Thymus (tissue), 11 donors: ENCODE measurements at regions not wholly inside any gene's neighbourhood (a gene's known extent, or its start where the extent isn't known, plus 50 kb on each side); places are given as distances from the start of the nearest gene placed in this dataset.

Experiments
- DNase-seq, 9 donors: peaks; one replicate each; pipeline ENCODE4 v3.0.0-alpha.2; 2013; ENCODE audit warnings: low spot score in 9 of 9, low read depth in 6 of 9, missing footprints in 1 of 9
- H3K27ac ChIP-seq, 2 donors: one replicate each; pipeline ENCODE4 v1.5.1; 2013; ENCODE audit warnings: control low read depth in 1 of 2, low read depth in 1 of 2, low read length in 1 of 2, mild to moderate bottlenecking in 1 of 2, moderate library complexity in 1 of 2
- H3K27me3 ChIP-seq, 2 donors: one replicate each; pipeline ENCODE4 v1.5.1; 2013; ENCODE audit warnings: low read length in 1 of 2; ENCODE audit not compliant: control insufficient read depth in 2 of 2, insufficient read depth in 1 of 2
- H3K36me3 ChIP-seq, 2 donors: one replicate each; pipeline ENCODE4 v1.5.1; 2013; ENCODE audit warnings: low read length in 1 of 2, mild to moderate bottlenecking in 1 of 2, moderate library complexity in 1 of 2; ENCODE audit not compliant: control insufficient read depth in 2 of 2, insufficient read depth in 2 of 2
- H3K4me1 ChIP-seq, 2 donors: one replicate each; pipeline ENCODE4 v1.5.1; 2013; ENCODE audit warnings: low read length in 2 of 2; ENCODE audit not compliant: control insufficient read depth in 2 of 2, insufficient read depth in 2 of 2
- H3K4me3 ChIP-seq, 2 donors: one replicate each; pipeline ENCODE4 v1.5.1; 2013; ENCODE audit warnings: low read length in 2 of 2, control low read depth in 1 of 2, mild to moderate bottlenecking in 1 of 2
- H3K9me3 ChIP-seq, 2 donors: one replicate each; pipeline ENCODE4 v1.5.1; 2013; ENCODE audit warnings: low read length in 1 of 2, mild to moderate bottlenecking in 1 of 2; ENCODE audit not compliant: control insufficient read depth in 2 of 2, insufficient read depth in 1 of 2
- WGBS: extraction: QIAGEN DNeasy Blood & Tissue Kit; methylation state at CpG from one replicate; pipeline ENCODE4 v1.1.7; 2013; 5-methylcytosine and 5-hydroxymethylcytosine counted together
- donor health status: healthy.

DNA sequence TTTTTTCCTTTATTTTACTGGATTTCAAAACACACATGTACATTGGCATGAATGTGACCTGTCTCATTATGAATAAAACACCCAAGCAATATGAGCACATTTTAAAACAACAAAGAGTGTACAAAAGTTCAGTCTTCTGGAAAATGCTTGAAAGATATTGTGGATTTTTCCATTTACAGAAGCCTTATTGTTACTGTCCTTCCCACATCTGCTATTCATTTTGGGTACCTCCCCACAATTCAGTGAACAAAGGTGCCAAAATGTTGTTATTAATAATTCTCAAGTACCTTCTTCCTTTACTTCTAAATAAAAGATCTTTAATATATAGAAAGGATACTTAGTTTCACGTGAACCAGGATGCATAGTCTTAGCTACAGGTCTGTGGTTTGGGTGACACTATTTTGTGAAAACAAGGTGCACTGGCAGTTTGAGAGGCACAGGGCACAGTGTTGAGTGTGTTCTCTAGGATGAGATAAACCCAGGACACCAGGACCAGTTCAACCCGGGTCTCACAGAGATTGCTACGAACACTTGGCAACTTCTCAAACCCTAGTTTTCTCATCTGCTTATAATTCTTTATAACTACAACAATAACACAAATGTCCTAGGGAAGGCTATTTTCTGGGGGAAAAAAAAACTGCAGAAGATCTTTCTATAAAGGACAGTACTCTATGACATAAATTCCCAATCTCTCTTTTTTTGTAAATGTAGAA is 84.5 kb upstream of the GALNT5 start:
- no peaks in the 10 kb centered on the region for H3K4me1 ChIP-seq
- H3K9me3 ChIP-seq = no peaks in the 10 kb centered on the region
- no peak overlapping the region for H3K27ac ChIP-seq
- H3K27me3 ChIP-seq = no peaks in the 10 kb centered on the region
- no peak overlapping the region for H3K4me3 ChIP-seq
- no peaks in the 10 kb centered on the region for H3K36me3 ChIP-seq
- 92% methylated on average over 3 of the region's 3 CpGs for WGBS
- DNase-seq = no peak

- WGBS = 89% methylated on average over 5 of the region's 5 CpGs
- H3K9me3 ChIP-seq = no peaks in the 10 kb centered on the region
- no peaks in the 10 kb centered on the region for H3K27me3 ChIP-seq
- H3K4me3 ChIP-seq = no peak overlapping the region
- H3K36me3 ChIP-seq = no peaks in the 10 kb centered on the region
- no peak for DNase-seq
- H3K27ac ChIP-seq = no peak overlapping the region
- H3K4me1 ChIP-seq = no peaks in the 10 kb centered on the region
Observed at GRCh38 chr2:157173740-157174184, 83.7 kb upstream of the GALNT5 start.

DNA sequence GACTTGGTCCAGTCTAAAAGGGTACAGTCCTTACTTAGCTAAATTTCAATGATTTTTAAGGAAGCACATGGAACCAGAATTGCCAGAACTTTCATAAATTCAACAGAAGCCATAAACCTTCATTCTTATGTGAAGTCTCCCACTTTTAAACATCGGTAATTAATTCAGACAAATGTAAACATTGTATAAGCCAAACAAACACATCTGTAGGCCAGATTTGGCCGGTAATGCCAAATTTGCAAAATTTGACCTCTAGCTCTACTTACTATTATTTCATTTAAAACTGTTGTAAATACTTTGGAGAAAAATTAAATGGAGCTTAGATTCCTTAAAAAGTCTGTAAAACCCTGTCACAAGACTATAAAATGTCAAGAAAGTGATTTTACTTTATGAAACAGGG is 83.2 kb upstream of the GALNT5 start:
- Histone ChIP-seq H3K9me3 (no peaks in the 10 kb centered on the region), H3K4me1 (no peaks in the 10 kb centered on the region), H3K27ac (no peak overlapping the region), H3K36me3 (no peaks in the 10 kb centered on the region), H3K4me3 (no peak overlapping the region), H3K27me3 (no peaks in the 10 kb centered on the region)
- DNase-seq = no peak
- WGBS = 96% methylated on average over 2 of the region's 2 CpGs

GRCh38 chr2:157176602-157177001 is 80.9 kb upstream of the GALNT5 start:
- Histone ChIP-seq H3K4me3 (no peak overlapping the region), H3K9me3 (no peaks in the 10 kb centered on the region), H3K27me3 (no peaks in the 10 kb centered on the region), H3K4me1 (no peaks in the 10 kb centered on the region), H3K36me3 (no peaks in the 10 kb centered on the region), H3K27ac (no peak overlapping the region)
- no peak for DNase-seq
- WGBS = 82% methylated on average over 3 of the region's 3 CpGs

- Histone ChIP-seq H3K4me3 (no peak overlapping the region), H3K27me3 (no peaks in the 10 kb centered on the region), H3K4me1 (no peaks in the 10 kb centered on the region)
Observed at GRCh38 chr2:157178874-157179273, 78.6 kb upstream of the GALNT5 start.

DNA sequence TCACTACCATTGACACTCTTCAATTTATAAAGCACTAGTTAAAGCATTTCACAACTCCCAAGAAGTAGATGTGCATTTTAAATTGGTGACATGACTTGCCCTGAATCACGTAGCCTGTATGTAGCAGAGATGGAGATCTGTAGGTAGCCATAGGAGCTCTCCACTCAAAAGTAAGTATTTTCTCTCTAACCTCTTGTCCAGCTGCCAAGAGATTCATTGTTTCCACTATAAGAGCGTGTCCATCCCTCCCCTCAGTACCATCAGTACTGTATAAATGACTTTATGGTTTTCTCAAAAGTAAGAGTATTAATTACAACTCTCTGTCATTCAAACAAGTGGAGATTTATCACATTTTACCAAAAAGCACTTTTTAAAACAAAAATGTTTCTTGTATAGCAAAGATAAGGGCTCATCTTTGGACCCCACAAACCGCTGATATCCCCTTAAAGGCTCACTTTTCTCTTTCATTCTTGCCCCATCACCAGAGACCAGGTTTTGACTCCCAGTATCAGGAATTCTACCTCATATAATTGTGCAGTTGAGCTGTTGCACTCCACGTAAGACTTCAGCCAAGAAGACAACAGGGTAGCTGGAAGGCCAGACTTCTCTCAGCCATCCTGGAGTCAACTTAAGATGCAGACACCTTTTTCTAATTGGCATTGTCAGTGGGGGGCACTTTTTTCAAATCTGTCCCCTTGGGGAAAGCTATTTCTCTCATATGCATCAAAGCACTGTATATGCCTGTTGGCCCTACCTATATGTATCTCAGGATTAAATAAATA is 78.0 kb upstream of the GALNT5 start:
- WGBS = 92% methylated on average over 4 of the region's 4 CpGs
- no peaks in the 10 kb centered on the region for H3K27me3 ChIP-seq

More at GRCh38 chr2:157178874-157179273, 78.6 kb upstream of the GALNT5 start:
- Histone ChIP-seq H3K9me3 (no peaks in the 10 kb centered on the region), H3K27ac (no peak overlapping the region), H3K36me3 (no peaks in the 10 kb centered on the region)
- no peak for DNase-seq

DNA sequence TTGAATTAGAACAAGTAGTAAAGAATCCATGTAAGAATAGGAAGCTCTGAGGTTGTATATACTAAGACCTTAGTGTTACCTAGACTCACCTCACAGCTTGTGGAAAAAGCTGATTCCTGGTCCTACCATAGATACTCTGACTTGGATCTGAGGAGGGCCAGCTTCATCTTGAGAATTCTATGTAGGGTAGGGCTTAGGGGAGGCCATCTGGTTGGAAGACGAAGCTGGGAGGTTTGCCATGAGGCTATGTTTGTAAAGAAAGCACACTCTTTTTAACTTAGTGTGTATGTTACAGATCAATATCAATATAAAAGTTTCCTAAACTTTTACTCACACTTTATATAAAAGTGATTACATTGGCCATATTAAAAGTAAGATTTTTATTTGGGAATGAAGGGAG is 77.1 kb upstream of the GALNT5 start:
- no peak overlapping the region for H3K27ac ChIP-seq
- no peak for DNase-seq
- no peaks in the 10 kb centered on the region for H3K4me1 ChIP-seq
- no peak overlapping the region for H3K4me3 ChIP-seq
- WGBS = 91% methylated on average over 1 of the region's 1 CpG
- H3K27me3 ChIP-seq = no peaks in the 10 kb centered on the region
- no peaks in the 10 kb centered on the region for H3K36me3 ChIP-seq
- H3K9me3 ChIP-seq = no peaks in the 10 kb centered on the region

More for the DNA sequence above, 78.0 kb upstream of the GALNT5 start:
- Histone ChIP-seq H3K4me3 (no peak overlapping the region), H3K4me1 (no peaks in the 10 kb centered on the region), H3K27ac (no peak overlapping the region), H3K36me3 (no peaks in the 10 kb centered on the region), H3K9me3 (no peaks in the 10 kb centered on the region)
- DNase-seq = no peak

DNA sequence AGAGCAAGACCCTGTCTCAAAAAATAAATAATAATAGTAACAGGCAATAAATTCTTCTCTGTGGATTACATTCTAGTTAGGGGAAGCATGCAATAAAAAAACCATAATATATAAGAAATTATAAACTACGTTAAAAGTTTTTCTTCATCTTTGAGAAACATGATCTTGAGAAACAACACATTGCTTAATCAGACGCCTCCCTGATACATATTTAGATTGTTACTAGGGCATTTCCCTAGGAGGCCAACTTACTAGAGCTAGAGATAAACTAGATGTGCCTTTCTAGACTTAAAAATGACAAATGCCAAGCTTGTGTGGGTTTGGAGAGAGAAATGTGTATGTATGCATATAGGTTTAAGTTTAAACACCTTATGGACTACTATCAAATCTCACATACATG is 76.3 kb upstream of the GALNT5 start:
- WGBS = 90% methylated on average over 2 of the region's 2 CpGs
- Histone ChIP-seq H3K4me1 (no peaks in the 10 kb centered on the region), H3K36me3 (no peaks in the 10 kb centered on the region), H3K4me3 (no peak overlapping the region), H3K9me3 (no peaks in the 10 kb centered on the region), H3K27me3 (no peaks in the 10 kb centered on the region), H3K27ac (no peak overlapping the region)
- no peak for DNase-seq

DNA sequence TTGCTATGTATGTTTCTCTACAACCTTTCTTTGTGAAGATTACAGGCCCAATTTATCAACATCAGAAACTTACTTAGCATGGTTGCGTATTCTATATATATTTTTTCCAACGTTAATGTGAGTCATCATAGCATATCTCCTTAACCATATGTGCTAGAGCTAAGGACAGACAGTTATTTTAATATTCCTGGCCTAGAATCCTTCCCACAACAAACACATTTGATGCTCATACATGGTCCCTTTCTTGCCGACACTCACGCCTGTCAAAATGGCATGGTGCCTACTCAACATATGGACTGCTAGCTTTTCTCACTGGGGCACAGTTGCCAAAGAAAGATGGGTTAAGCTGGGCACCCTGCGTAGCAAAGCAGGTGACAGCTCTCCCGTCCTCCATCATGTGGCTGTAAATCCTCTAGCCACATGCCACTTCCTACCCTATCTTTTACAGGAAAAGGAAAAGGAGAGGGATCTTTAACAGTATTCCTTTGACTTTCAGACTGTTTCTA is 75.2 kb upstream of the GALNT5 start:
- Histone ChIP-seq H3K27ac (no peak overlapping the region), H3K4me1 (no peaks in the 10 kb centered on the region), H3K27me3 (no peaks in the 10 kb centered on the region), H3K36me3 (no peaks in the 10 kb centered on the region), H3K4me3 (no peak overlapping the region), H3K9me3 (no peaks in the 10 kb centered on the region)
- 91% methylated on average over 6 of the region's 6 CpGs for WGBS
- no peak for DNase-seq
